ENCODE measurements at regions not wholly inside any gene's neighbourhood (a gene's known extent, or its start where the extent isn't known, plus 50 kb on each side); places are given as distances from the start of the nearest gene placed in this dataset.

- H3K4me3 ChIP-seq (ENCODE audit: low read depth, low read length) = no peak overlapping the region
- DNase-seq (ENCODE audit: low read depth) = no peak
- TF ChIP-seq, protein P1, sequence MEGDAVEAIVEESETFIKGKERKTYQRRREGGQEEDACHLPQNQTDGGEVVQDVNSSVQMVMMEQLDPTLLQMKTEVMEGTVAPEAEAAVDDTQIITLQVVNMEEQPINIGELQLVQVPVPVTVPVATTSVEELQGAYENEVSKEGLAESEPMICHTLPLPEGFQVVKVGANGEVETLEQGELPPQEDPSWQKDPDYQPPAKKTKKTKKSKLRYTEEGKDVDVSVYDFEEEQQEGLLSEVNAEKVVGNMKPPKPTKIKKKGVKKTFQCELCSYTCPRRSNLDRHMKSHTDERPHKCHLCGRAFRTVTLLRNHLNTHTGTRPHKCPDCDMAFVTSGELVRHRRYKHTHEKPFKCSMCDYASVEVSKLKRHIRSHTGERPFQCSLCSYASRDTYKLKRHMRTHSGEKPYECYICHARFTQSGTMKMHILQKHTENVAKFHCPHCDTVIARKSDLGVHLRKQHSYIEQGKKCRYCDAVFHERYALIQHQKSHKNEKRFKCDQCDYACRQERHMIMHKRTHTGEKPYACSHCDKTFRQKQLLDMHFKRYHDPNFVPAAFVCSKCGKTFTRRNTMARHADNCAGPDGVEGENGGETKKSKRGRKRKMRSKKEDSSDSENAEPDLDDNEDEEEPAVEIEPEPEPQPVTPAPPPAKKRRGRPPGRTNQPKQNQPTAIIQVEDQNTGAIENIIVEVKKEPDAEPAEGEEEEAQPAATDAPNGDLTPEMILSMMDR (conservative IDR thresholded peaks at IDR 0.05; ENCODE audit: low read depth, low read length) = no peak
These were observed 163.5 kb upstream of the LINGO1 start for GRCh38 chr15:77796046-77796729.

DNA sequence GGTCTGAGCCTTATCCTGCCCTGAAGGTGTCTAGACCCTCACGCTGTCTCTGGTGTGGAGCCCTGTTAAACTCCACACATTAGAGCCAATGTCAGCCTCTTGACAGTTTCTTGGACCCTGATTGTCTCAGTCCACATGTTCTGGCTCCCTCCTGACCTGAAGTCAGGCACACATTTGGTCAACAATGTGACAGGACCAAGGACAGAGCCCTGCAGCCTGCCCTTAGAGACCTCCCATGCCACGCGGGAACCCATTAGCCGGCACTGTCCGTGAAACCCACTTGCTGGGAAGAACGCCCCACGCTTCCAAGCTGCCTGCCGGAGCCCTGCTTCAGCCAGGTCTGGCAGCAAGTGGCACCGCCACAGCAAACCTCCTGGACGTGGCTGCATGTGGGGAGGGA lies 162.7 kb upstream of the LINGO1 start:
- H3K4me3 ChIP-seq (ENCODE audit: low read depth, low read length) = no peak overlapping the region
- no peak for DNase-seq (ENCODE audit: low read depth)
- TF ChIP-seq, protein P1 (conservative IDR thresholded peaks at IDR 0.05; ENCODE audit: low read depth, low read length) = no peak

- H3K4me3 ChIP-seq (ENCODE audit: low read depth, low read length) = no peak overlapping the region
- DNase-seq (ENCODE audit: low read depth) = no peak
- TF ChIP-seq, protein P1 (conservative IDR thresholded peaks at IDR 0.05; ENCODE audit: low read depth, low read length) = no peak
These were observed 159.2 kb upstream of the LINGO1 start for GRCh38 chr15:77791941-77792340.

DNA sequence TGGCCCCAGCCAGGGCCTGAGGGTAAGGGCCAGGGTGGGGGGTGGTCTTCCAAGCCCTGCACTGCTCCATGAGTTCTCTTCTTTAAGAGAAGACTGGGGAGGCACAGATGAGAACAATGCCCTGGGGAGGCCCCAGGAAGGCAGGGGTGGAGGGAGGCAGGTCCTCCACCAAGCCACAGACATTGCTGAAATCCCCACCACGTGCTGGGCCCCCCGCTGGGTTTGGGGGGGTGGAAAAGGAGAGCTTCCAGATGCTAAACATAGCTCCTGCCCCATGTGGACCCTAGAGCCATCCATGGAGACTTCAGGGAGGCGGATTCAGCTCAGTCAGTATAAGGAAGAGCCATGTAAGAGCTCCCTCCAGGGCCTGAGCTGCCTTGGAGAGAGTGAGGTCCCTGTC lies 157.8 kb upstream of the LINGO1 start:
- TF ChIP-seq, protein P1 (conservative IDR thresholded peaks at IDR 0.05; ENCODE audit: low read depth, low read length) = no peak
- peak; percentile 6 for DNase-seq (ENCODE audit: low read depth)
- H3K4me3 ChIP-seq (ENCODE audit: low read depth, low read length) = no peak overlapping the region

DNA sequence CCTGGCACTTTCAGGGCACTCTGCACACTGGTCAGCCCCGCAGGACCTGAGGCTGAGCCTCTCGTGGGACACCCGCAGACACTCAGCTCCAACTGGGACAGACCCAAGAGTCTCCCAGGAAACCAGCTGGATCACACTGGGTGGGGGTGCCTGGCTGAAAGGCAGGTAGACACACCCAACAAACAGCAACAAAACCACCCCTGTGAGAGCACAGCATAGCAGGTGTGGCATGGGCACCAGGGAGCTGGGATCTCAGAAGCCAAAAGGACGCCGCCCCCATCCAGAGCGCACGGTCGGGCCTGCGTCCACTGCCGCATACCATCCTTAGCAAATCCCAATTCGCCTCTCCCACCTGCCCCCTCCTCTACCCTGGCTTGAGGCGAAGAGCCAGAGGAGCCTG lies 154.2 kb upstream of the LINGO1 start:
- no peak overlapping the region for H3K4me3 ChIP-seq (ENCODE audit: low read depth, low read length)
- DNase-seq (ENCODE audit: low read depth) = no peak
- TF ChIP-seq, protein P1 (conservative IDR thresholded peaks at IDR 0.05; ENCODE audit: low read depth, low read length) = no peak

GRCh38 chr15:77786181-77786890 lies 153.6 kb upstream of the LINGO1 start:
- DNase-seq (ENCODE audit: low read depth) = no peak
- H3K4me3 ChIP-seq (ENCODE audit: low read depth, low read length) = no peak overlapping the region
- TF ChIP-seq, protein P1 (conservative IDR thresholded peaks at IDR 0.05; ENCODE audit: low read depth, low read length) = no peak

All from choroid plexus epithelial cell (primary cell).